ENCODE measurements at regions not wholly inside any gene's neighbourhood (a gene's known extent, or its start where the extent isn't known, plus 50 kb on each side); places are given as distances from the start of the nearest gene placed in this dataset.
A peak's percentile ranks its signal among the peaks of the same experiment; 100 is the strongest.

GRCh38 chr1:81428998-81429397, 371.7 kb upstream of the ADGRL2 start:
- no peaks in the 10 kb centered on the region; the same call in 1 of the 2 replicates for H3K27me3 ChIP-seq (replicated peaks; ENCODE audit: insufficient read depth)
- DNase-seq, result no peak
- in situ Hi-C loops (cut with MboI), result no loop called here
- H3K79me2 ChIP-seq (ENCODE audit: insufficient read depth), result no peaks in the 10 kb centered on the region
- no peaks in the 10 kb centered on the region for H4K20me1 ChIP-seq (ENCODE audit: insufficient read depth)
- H2AFZ ChIP-seq, result no peak overlapping the region
- no peaks in the 10 kb centered on the region for H3K9me2 ChIP-seq (ENCODE audit: insufficient read depth)
- H3K4me1 ChIP-seq (ENCODE audit: insufficient read depth), result no peaks in the 10 kb centered on the region
- TF ChIP-seq EZH2phosphoT487 (IDR thresholded peaks at IDR 0.05; ENCODE audit: insufficient read depth, low read depth) (no peak), EZH2 (IDR thresholded peaks at IDR 0.05; ENCODE audit: insufficient read depth, poor library complexity, severe bottlenecking) (no peak)
- H3F3A ChIP-seq (ENCODE audit: insufficient read depth), result no peaks in the 10 kb centered on the region
- no peaks in the 10 kb centered on the region for H3K36me3 ChIP-seq (ENCODE audit: low read depth)
- H3K4me2 ChIP-seq (ENCODE audit: unreplicated experiment), result no peak overlapping the region
- no peak overlapping the region for H3K9ac ChIP-seq
- H3K4me3 ChIP-seq, result no peak overlapping the region
- WGBS, 2 experiments (ENCODE audit: low coverage in 1 of 2, low lambda C conversion rate in 2 of 2, missing lambda C conversion rate in 2 of 2), result 39 to 54% methylated on average over 1 of the region's 1 CpG
- no peaks in the 10 kb centered on the region for H3K9me3 ChIP-seq (ENCODE audit: low read depth)
- H3K27ac ChIP-seq, result no peak overlapping the region

GRCh38 chr1:81424816-81425215, 375.9 kb upstream of the ADGRL2 start:
- no peak overlapping the region for H2AFZ ChIP-seq
- no peak overlapping the region for H3K4me2 ChIP-seq (ENCODE audit: unreplicated experiment)
- H3K27me3 ChIP-seq (replicated peaks; ENCODE audit: insufficient read depth), result no peaks in the 10 kb centered on the region
- no peaks in the 10 kb centered on the region for H3K4me1 ChIP-seq (ENCODE audit: insufficient read depth)
- H3K9me3 ChIP-seq (ENCODE audit: low read depth), result no peaks in the 10 kb centered on the region
- H3K9ac ChIP-seq, result no peak overlapping the region
- no peaks in the 10 kb centered on the region for H3K36me3 ChIP-seq (ENCODE audit: low read depth)
- H4K20me1 ChIP-seq (ENCODE audit: insufficient read depth), result no peaks in the 10 kb centered on the region
- no peak overlapping the region for H3K4me3 ChIP-seq
- WGBS, 2 experiments (ENCODE audit: low coverage in 1 of 2, low lambda C conversion rate in 2 of 2, missing lambda C conversion rate in 2 of 2), result 56 to 64% methylated on average over 2 of the region's 2 CpGs
- no peak overlapping the region for H3K27ac ChIP-seq
- in situ Hi-C loops (cut with MboI), result no loop called here
- H3K79me2 ChIP-seq (ENCODE audit: insufficient read depth), result no peaks in the 10 kb centered on the region
- no peaks in the 10 kb centered on the region for H3F3A ChIP-seq (ENCODE audit: insufficient read depth)
- no peaks in the 10 kb centered on the region for H3K9me2 ChIP-seq (ENCODE audit: insufficient read depth)
- TF ChIP-seq EZH2phosphoT487 (IDR thresholded peaks at IDR 0.05; ENCODE audit: insufficient read depth, low read depth) (no peak), EZH2 (IDR thresholded peaks at IDR 0.05; ENCODE audit: insufficient read depth, poor library complexity, severe bottlenecking) (no peak)
- no peak for DNase-seq

- H2AFZ ChIP-seq, result no peak overlapping the region
- no peaks in the 10 kb centered on the region for H3K9me3 ChIP-seq (ENCODE audit: low read depth)
- in situ Hi-C loops (cut with MboI), result no loop called here
- H4K20me1 ChIP-seq (ENCODE audit: insufficient read depth), result no peaks in the 10 kb centered on the region
- no peak for TF ChIP-seq EZH2phosphoT487 (IDR thresholded peaks at IDR 0.05; ENCODE audit: insufficient read depth, low read depth)
- no peak for TF ChIP-seq EZH2 (IDR thresholded peaks at IDR 0.05; ENCODE audit: insufficient read depth, poor library complexity, severe bottlenecking)
- no peaks in the 10 kb centered on the region for H3K4me1 ChIP-seq (ENCODE audit: insufficient read depth)
- WGBS, 2 experiments (ENCODE audit: low coverage in 1 of 2, low lambda C conversion rate in 2 of 2, missing lambda C conversion rate in 2 of 2), result 13 to 20% methylated on average over 5 of the region's 5 CpGs
- H3F3A ChIP-seq (ENCODE audit: insufficient read depth), result no peaks in the 10 kb centered on the region
- no peaks in the 10 kb centered on the region for H3K36me3 ChIP-seq (ENCODE audit: low read depth)
- H3K27ac ChIP-seq, result no peak overlapping the region
- no peaks in the 10 kb centered on the region for H3K9me2 ChIP-seq (ENCODE audit: insufficient read depth)
- H3K4me3 ChIP-seq, result no peak overlapping the region
- peak; percentile 3 for DNase-seq
- no peaks in the 10 kb centered on the region for H3K79me2 ChIP-seq (ENCODE audit: insufficient read depth)
- no peak overlapping the region for H3K9ac ChIP-seq
- no peaks in the 10 kb centered on the region for H3K27me3 ChIP-seq (replicated peaks; ENCODE audit: insufficient read depth)
- H3K4me2 ChIP-seq (ENCODE audit: unreplicated experiment), result no peak overlapping the region
These were observed 376.7 kb upstream of the ADGRL2 start for GRCh38 chr1:81424061-81424460.

GRCh38 chr1:81420760-81421159, 380.0 kb upstream of the ADGRL2 start:
- no peaks in the 10 kb centered on the region for H3F3A ChIP-seq (ENCODE audit: insufficient read depth)
- H4K20me1 ChIP-seq (ENCODE audit: insufficient read depth), result no peaks in the 10 kb centered on the region
- H3K36me3 ChIP-seq (ENCODE audit: low read depth), result no peaks in the 10 kb centered on the region
- no peaks in the 10 kb centered on the region for H3K9me2 ChIP-seq (ENCODE audit: insufficient read depth)
- no peak overlapping the region for H2AFZ ChIP-seq
- in situ Hi-C loops (cut with MboI), result no loop called here
- no peaks in the 10 kb centered on the region for H3K79me2 ChIP-seq (ENCODE audit: insufficient read depth)
- no peak for DNase-seq
- no peak overlapping the region for H3K4me3 ChIP-seq
- H3K27ac ChIP-seq, result no peak overlapping the region
- H3K9ac ChIP-seq, result no peak overlapping the region
- no peaks in the 10 kb centered on the region for H3K4me1 ChIP-seq (ENCODE audit: insufficient read depth)
- H3K4me2 ChIP-seq (ENCODE audit: unreplicated experiment), result no peak overlapping the region
- WGBS, 2 experiments (ENCODE audit: low coverage in 1 of 2, low lambda C conversion rate in 2 of 2, missing lambda C conversion rate in 2 of 2), result 54 to 65% methylated on average over 2 of the region's 2 CpGs
- no peak for TF ChIP-seq EZH2phosphoT487 (IDR thresholded peaks at IDR 0.05; ENCODE audit: insufficient read depth, low read depth)
- no peaks in the 10 kb centered on the region for H3K9me3 ChIP-seq (ENCODE audit: low read depth)
- no peaks in the 10 kb centered on the region for H3K27me3 ChIP-seq (replicated peaks; ENCODE audit: insufficient read depth)

GRCh38 chr1:81414488-81415015, 386.2 kb upstream of the ADGRL2 start:
- no peak overlapping the region for H3K9ac ChIP-seq

More at GRCh38 chr1:81414488-81415015, 386.2 kb upstream of the ADGRL2 start:
- no peaks in the 10 kb centered on the region for H3K9me2 ChIP-seq (ENCODE audit: insufficient read depth)
- H3K79me2 ChIP-seq (ENCODE audit: insufficient read depth), result no peaks in the 10 kb centered on the region
- H4K20me1 ChIP-seq (ENCODE audit: insufficient read depth), result no peaks in the 10 kb centered on the region
- peak overlapping the region; percentile 13 for H3K4me2 ChIP-seq (ENCODE audit: unreplicated experiment)
- H3F3A ChIP-seq (ENCODE audit: insufficient read depth), result no peaks in the 10 kb centered on the region
- in situ Hi-C loops (cut with MboI), result no loop called here
- no peaks in the 10 kb centered on the region; the same call in 1 of the 2 replicates for H3K27me3 ChIP-seq (replicated peaks; ENCODE audit: insufficient read depth)
- no peaks in the 10 kb centered on the region for H3K36me3 ChIP-seq (ENCODE audit: low read depth)
- H2AFZ ChIP-seq, result peak overlapping the region; percentile 46
- WGBS, 2 experiments (ENCODE audit: low coverage in 1 of 2, low lambda C conversion rate in 2 of 2, missing lambda C conversion rate in 2 of 2), result 0 to 5% methylated on average over 10 of the region's 10 CpGs
- no peaks in the 10 kb centered on the region for H3K9me3 ChIP-seq (ENCODE audit: low read depth)
- no peaks in the 10 kb centered on the region for H3K4me1 ChIP-seq (ENCODE audit: insufficient read depth)
- peak; percentile 68 for DNase-seq
- no peak overlapping the region for H3K4me3 ChIP-seq
- no peak overlapping the region for H3K27ac ChIP-seq
- TF ChIP-seq EZH2 (IDR thresholded peaks at IDR 0.05; ENCODE audit: insufficient read depth, poor library complexity, severe bottlenecking) (no peak), EZH2phosphoT487 (IDR thresholded peaks at IDR 0.05; ENCODE audit: insufficient read depth, low read depth) (no peak)

Measured in GM23248 (cell line).